Smooth muscle cell (in vitro differentiated cells): ENCODE measurements at regions not wholly inside any gene's neighbourhood (a gene's known extent, or its start where the extent isn't known, plus 50 kb on each side); places are given as distances from the start of the nearest gene placed in this dataset.

Experiments
- DNase-seq: peaks from one replicate; lab custom pipeline; 2025; ENCODE audit not compliant: unreplicated experiment; lab: John Stamatoyannopoulos, UW
- H2AFZ ChIP-seq: fragments of 200-600 bp; sonication (generic); 2 replicates; pipeline ENCODE4 v1.6.0; 2016; ENCODE audit warnings: antibody characterized with exemption, low read depth, mild to moderate bottlenecking
- H3F3A ChIP-seq: fragments of 200-600 bp; sonication (generic); 2 replicates; pipeline ENCODE4 v1.6.0; 2017; ENCODE audit warnings: antibody characterized with exemption, low read depth
- H3K27ac ChIP-seq: fragments of 200-600 bp; sonication (generic); 2 replicates; pipeline ENCODE4 v1.5.1; 2016; ENCODE audit warnings: low read depth, mild to moderate bottlenecking
- H3K27me3 ChIP-seq: fragments of 200-600 bp; sonication (generic); 2 replicates; pipeline ENCODE4 v1.6.1; 2016; ENCODE audit warnings: low read depth, mild to moderate bottlenecking
- H3K36me3 ChIP-seq: fragments of 200-600 bp; sonication (generic); 2 replicates; pipeline ENCODE4 v1.5.1; 2016; ENCODE audit warnings: low read depth
- H3K4me1 ChIP-seq: fragments of 200-600 bp; sonication (generic); 2 replicates; pipeline ENCODE4 v1.5.1; 2016; ENCODE audit warnings: low read depth
- H3K4me2 ChIP-seq: fragments of 200-600 bp; sonication (generic); 2 replicates; pipeline ENCODE4 v1.6.0; 2016; ENCODE audit warnings: mild to moderate bottlenecking
- H3K4me3 ChIP-seq: fragments of 200-600 bp; sonication (generic); 2 replicates; pipeline ENCODE4 v1.5.1; 2016; ENCODE audit warnings: mild to moderate bottlenecking
- H3K79me2 ChIP-seq: fragments of 200-600 bp; sonication (generic); 2 replicates; pipeline ENCODE4 v1.6.0; 2016; ENCODE audit warnings: low read depth, mild to moderate bottlenecking
- H3K9ac ChIP-seq: fragments of 200-600 bp; sonication (generic); 2 replicates; pipeline ENCODE4 v1.6.0; 2016; ENCODE audit warnings: low read depth
- H3K9me3 ChIP-seq: fragments of 200-600 bp; sonication (generic); replicated peaks from 2 replicates; pipeline ENCODE4 v1.5.1; 2016; ENCODE audit warnings: low read depth
- H4K20me1 ChIP-seq: fragments of 200-600 bp; sonication (generic); 2 replicates; pipeline ENCODE4 v1.6.0; 2016; ENCODE audit warnings: low read depth
- CTCF ChIP-seq: fragments of 200-600 bp; sonication (generic); IDR thresholded peaks from 2 replicates; pipeline ENCODE4 v1.5.1; 2017; ENCODE audit warnings: borderline replicate concordance, mild to moderate bottlenecking, antibody characterized with exemption; ENCODE audit not compliant: insufficient read depth, poor library complexity, severe bottlenecking
- WGBS: methylation state at CpG from one replicate; pipeline ENCODE4 v1.1.7; 2016; ENCODE audit warnings: low lambda C conversion rate; 5-methylcytosine and 5-hydroxymethylcytosine counted together

- H3K36me3 ChIP-seq, result no peaks in the 10 kb centered on the region
- H4K20me1 ChIP-seq, result no peaks in the 10 kb centered on the region
- H3K4me3 ChIP-seq, result no peak overlapping the region
- no peak for DNase-seq
- no peak overlapping the region for H3K4me2 ChIP-seq
- H3K9me3 ChIP-seq, result no peaks in the 10 kb centered on the region
- peaks cover 3% of the 10 kb centered on the region for H3F3A ChIP-seq
- H3K4me1 ChIP-seq, result no peaks in the 10 kb centered on the region
- H3K79me2 ChIP-seq, result no peaks in the 10 kb centered on the region
- no peak overlapping the region for H3K9ac ChIP-seq
- H3K27ac ChIP-seq, result no peak overlapping the region
- H3K27me3 ChIP-seq, result no peaks in the 10 kb centered on the region
- no peak overlapping the region for H2AFZ ChIP-seq
- TF ChIP-seq CTCF, result no peak
- WGBS, result 80% methylated on average over 1 of the region's 1 CpG
Observed at GRCh38 chr18:67933271-67933670, 416.8 kb upstream of the DSEL start.

GRCh38 chr18:67932271-67932670 lies 415.8 kb upstream of the DSEL start:
- no peaks in the 10 kb centered on the region for H3F3A ChIP-seq
- H3K4me1 ChIP-seq, result no peaks in the 10 kb centered on the region
- no peak overlapping the region for H3K4me3 ChIP-seq
- H3K79me2 ChIP-seq, result no peaks in the 10 kb centered on the region
- no peak overlapping the region for H3K9ac ChIP-seq
- no peaks in the 10 kb centered on the region for H3K27me3 ChIP-seq
- H3K27ac ChIP-seq, result no peak overlapping the region
- no peak overlapping the region for H2AFZ ChIP-seq
- DNase-seq, result no peak
- no peaks in the 10 kb centered on the region for H3K36me3 ChIP-seq
- no peaks in the 10 kb centered on the region for H3K9me3 ChIP-seq
- no peaks in the 10 kb centered on the region for H4K20me1 ChIP-seq
- H3K4me2 ChIP-seq, result no peak overlapping the region
- no peak for TF ChIP-seq CTCF
- 40% methylated on average over 2 of the region's 2 CpGs for WGBS

GRCh38 chr18:67926929-67927864 lies 410.7 kb upstream of the DSEL start:
- Histone ChIP-seq H2AFZ (no peak overlapping the region), H3K27me3 (no peaks in the 10 kb centered on the region), H3F3A (no peaks in the 10 kb centered on the region), H3K4me1 (no peaks in the 10 kb centered on the region), H3K4me3 (no peak overlapping the region), H3K9ac (no peak overlapping the region), H3K36me3 (no peaks in the 10 kb centered on the region), H3K79me2 (no peaks in the 10 kb centered on the region), H4K20me1 (no peaks in the 10 kb centered on the region), H3K27ac (no peak overlapping the region), H3K4me2 (no peak overlapping the region), H3K9me3 (no peaks in the 10 kb centered on the region)
- TF ChIP-seq CTCF, result no peak
- DNase-seq, result no peak
- 95% methylated on average over 4 of the region's 4 CpGs for WGBS

GRCh38 chr18:67924656-67925055 lies 408.1 kb upstream of the DSEL start:
- Histone ChIP-seq H3K27ac (no peak overlapping the region), H3K4me2 (no peak overlapping the region), H3K9me3 (no peaks in the 10 kb centered on the region), H3K4me3 (no peak overlapping the region), H3K9ac (no peak overlapping the region), H3K36me3 (no peaks in the 10 kb centered on the region), H3K4me1 (no peaks in the 10 kb centered on the region), H3K79me2 (no peaks in the 10 kb centered on the region), H3F3A (no peaks in the 10 kb centered on the region), H4K20me1 (no peaks in the 10 kb centered on the region), H3K27me3 (no peaks in the 10 kb centered on the region), H2AFZ (no peak overlapping the region)
- no peak for TF ChIP-seq CTCF
- WGBS, result 89% methylated on average over 1 of the region's 1 CpG
- no peak for DNase-seq
